ENCODE measurements at regions not wholly inside any gene's neighbourhood (a gene's known extent, or its start where the extent isn't known, plus 50 kb on each side); places are given as distances from the start of the nearest gene placed in this dataset.
A peak's percentile ranks its signal among the peaks of the same experiment; 100 is the strongest.

GRCh38 chr12:115160271-115161128 lies 476.5 kb upstream of the TBX3 start:
- DNase-seq: no peak

DNA sequence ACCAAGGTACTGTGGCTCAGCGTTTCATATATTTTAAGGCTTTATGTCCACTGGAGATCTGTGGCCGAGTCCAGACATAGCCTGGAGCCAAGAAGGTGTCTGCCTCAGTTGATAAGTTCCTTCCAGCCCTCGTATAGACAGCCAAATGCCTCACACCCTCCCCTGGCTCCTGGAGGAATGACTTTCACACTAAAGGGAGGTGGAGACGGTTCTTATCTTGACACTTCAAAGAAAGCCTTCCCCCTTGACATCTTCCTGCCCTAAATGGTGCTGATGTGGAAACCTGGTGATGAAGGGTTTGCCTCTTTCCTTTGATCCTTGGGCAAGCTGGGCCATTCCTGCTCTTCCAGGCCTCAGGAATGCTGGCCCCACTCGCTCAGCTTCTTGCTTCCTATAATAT lies 474.8 kb upstream of the TBX3 start:
- DNase-seq: no peak

GRCh38 chr12:115155665-115156645 lies 472.0 kb upstream of the TBX3 start:
- peak; percentile 82 for DNase-seq

- peak; percentile 86 for DNase-seq
These were observed 465.9 kb upstream of the TBX3 start for GRCh38 chr12:115149685-115150378.

GRCh38 chr12:115149279-115149678 lies 465.3 kb upstream of the TBX3 start:
- DNase-seq: peak; percentile 36

DNA sequence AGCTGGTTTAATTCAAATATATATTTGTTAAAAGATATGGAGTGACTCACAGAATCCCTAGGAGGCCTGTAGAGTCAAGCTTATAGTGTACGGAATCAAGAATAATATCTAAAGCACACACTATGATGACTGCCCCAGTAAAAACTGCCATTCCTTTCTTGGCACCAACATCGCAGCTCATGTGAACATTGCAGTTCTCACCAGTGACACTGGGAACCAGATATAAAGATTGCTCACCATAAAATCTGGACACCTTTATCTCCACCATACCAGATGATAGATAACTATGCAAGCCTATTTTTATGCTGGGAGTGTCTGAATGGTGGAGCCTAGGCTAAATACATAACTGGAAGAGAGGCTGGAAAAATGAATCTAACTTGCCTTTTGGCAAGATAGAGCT lies 463.9 kb upstream of the TBX3 start:
- DNase-seq: peak; percentile 48

- DNase-seq: no peak
These were observed 462.5 kb upstream of the TBX3 start for GRCh38 chr12:115146453-115146852.

GRCh38 chr12:115144425-115144824 lies 460.4 kb upstream of the TBX3 start:
- DNase-seq: no peak

GRCh38 chr12:115140981-115141655 lies 457.1 kb upstream of the TBX3 start:
- no peak for DNase-seq

DNA sequence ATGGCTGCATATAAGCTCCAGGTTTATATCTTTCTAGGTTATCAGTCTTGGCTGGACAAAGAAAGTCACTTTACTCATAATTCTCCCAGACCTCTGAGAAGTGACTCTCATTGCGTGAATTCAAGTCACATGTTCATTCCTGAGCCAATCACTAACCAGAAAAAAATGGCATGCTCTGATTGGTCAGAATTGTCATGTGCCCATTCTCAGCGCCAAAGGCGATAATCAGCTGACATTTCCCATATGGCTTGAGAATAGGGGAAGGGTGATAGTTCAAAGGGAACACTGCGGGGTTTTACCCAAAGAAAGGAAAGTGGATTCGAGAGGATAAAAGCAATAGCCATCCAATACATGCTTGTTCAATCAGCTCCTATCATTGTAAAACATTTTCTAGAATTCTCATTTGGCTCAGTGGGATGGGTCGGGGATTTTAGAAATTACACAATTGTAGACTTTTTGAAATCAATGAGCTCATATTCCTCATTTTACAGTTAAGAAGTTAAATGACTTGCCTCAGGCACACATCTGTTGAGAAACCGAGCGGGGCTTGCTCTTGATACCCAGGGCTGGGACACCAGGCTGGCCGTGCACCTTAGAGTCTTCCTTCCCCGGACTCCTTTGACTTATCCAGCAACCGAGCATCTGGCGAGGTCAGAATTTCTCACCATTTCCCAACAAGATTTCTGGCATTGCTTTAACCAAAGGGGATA lies 454.0 kb upstream of the TBX3 start:
- no peak for DNase-seq

- peak; percentile 83 for DNase-seq
These were observed 451.8 kb upstream of the TBX3 start for GRCh38 chr12:115135800-115136211.

- no peak for DNase-seq
These were observed 450.3 kb upstream of the TBX3 start for GRCh38 chr12:115134298-115134697.

GRCh38 chr12:115132905-115133304 lies 448.9 kb upstream of the TBX3 start:
- DNase-seq: no peak

DNA sequence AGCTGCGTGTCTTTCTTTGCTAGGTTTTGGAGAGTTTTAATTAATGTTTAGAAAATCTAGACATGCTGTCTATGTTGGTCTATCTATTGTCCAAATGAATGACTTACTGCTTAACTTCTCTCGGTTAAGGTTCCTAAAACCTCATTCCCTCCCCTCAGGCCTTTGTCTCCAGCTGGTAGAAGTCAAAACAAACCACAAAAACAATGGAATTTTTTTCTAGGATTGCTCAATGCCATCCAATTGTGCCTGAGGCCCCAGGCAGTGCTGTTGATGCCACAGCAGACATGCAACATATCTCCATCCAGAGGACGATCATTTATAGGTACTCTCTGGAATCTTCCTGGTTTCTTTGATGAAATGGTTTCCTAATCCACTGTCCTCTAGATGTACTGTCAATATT lies 448.2 kb upstream of the TBX3 start:
- DNase-seq: peak; percentile 65

GRCh38 chr12:115129727-115130126 lies 445.8 kb upstream of the TBX3 start:
- DNase-seq: no peak

DNA sequence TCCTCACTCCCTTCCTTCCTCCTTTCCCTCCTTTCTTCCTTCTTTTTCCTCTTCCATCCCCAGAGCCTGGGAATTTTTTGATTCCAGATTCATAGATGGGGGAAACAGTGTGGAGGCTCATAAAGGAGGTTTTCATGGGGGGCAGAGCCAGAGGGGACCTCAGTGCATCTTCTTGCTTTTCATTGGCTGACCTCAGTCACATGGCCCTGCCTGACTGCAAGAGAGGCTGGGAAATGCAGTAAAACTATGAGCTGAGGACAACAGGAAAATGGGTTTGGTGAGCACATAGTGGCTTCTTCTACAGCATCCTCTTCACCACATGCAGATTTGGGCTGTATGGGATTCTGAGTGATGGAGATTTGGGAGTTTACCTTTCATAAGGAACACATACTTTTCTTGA lies 437.1 kb upstream of the TBX3 start:
- DNase-seq: no peak

GRCh38 chr12:115118177-115118724 lies 434.3 kb upstream of the TBX3 start:
- no peak for DNase-seq

GRCh38 chr12:115114140-115114539 lies 430.2 kb upstream of the TBX3 start:
- no peak for DNase-seq

DNA sequence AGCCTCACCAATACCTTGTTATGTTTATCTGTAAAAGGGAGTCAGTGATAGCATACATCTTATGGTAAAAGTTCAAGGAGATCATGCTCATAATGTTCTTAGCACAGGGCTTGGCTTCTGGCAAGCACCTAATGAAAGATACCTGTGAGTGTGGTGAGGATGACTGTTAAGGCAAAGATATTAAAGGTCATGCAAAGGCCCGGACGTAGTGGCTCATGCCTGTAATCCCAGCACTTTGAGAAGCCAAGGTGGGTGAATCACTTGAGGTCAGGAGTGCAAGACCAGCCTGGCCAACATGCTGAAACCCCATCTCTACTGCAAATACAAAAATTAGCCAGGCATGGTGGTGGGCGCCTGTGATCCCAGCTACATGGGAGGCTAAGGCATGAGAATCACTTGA lies 425.9 kb upstream of the TBX3 start:
- no peak for DNase-seq

- DNase-seq: no peak
These were observed 424.4 kb upstream of the TBX3 start for GRCh38 chr12:115108129-115109100.

All from fibroblast of skin of scalp (primary cell).